Natural killer cell (primary cell): ENCODE measurements at regions not wholly inside any gene's neighbourhood (a gene's known extent, or its start where the extent isn't known, plus 50 kb on each side); places are given as distances from the start of the nearest gene placed in this dataset.

Experiments used
- ATAC-seq, 3 donors: fragments of 150-1000 bp in 2 of 3; fragments of 200-7000 bp in 1 of 3; cut with Tn5 transposase; 1 replicate in 1 of 3; 2 replicates in 2 of 3; pipeline ENCODE4 v1.10.0; 2021; ENCODE audit warnings: mild to moderate bottlenecking in 2 of 3, moderate library complexity in 2 of 3
- DNase-seq, 2 donors: peaks; one replicate each; pipeline versions ENCODE4 v3.0.0 to v3.0.0-alpha.2; 2013 to 2021; ENCODE audit warnings: mixed read lengths in 1 of 2
- H3K27ac ChIP-seq: one replicate; pipeline ENCODE4 v1.5.1; 2013; ENCODE audit warnings: mild to moderate bottlenecking, low read length
- H3K27me3 ChIP-seq: one replicate; pipeline ENCODE4 v1.6.1; 2013; ENCODE audit warnings: low read length; ENCODE audit not compliant: control insufficient read depth, insufficient read depth
- H3K36me3 ChIP-seq: one replicate; pipeline ENCODE4 v1.6.1; 2013; ENCODE audit warnings: low read length; ENCODE audit not compliant: control insufficient read depth, insufficient read depth
- H3K4me1 ChIP-seq: one replicate; pipeline ENCODE4 v1.6.1; 2013; ENCODE audit warnings: low read length; ENCODE audit not compliant: control insufficient read depth, insufficient read depth
- H3K4me3 ChIP-seq: one replicate; pipeline ENCODE4 v1.5.1; 2013; ENCODE audit warnings: low read length
- H3K9me3 ChIP-seq: one replicate; pipeline ENCODE4 v1.6.1; 2013; ENCODE audit warnings: low read length; ENCODE audit not compliant: control insufficient read depth, insufficient read depth
- H3K27ac Mint-ChIP-seq, 2 donors: one replicate each; pipeline ENCODE4 v1.8.0; 2022; ENCODE audit warnings: mild to moderate bottlenecking in 2 of 2, mixed read lengths in 2 of 2, moderate library complexity in 1 of 2
- H3K27me3 Mint-ChIP-seq, 2 donors: one replicate each; pipeline ENCODE4 v1.8.0; 2022; ENCODE audit warnings: low read depth in 2 of 2, mixed read lengths in 2 of 2
- H3K36me3 Mint-ChIP-seq: one replicate; pipeline ENCODE4 v1.8.0; 2022; ENCODE audit warnings: mixed read lengths
- H3K4me1 Mint-ChIP-seq, 2 donors: one replicate each; pipeline ENCODE4 v1.8.0; 2022; ENCODE audit warnings: mixed read lengths in 2 of 2
- H3K4me3 Mint-ChIP-seq: one replicate; pipeline ENCODE4 v1.8.0; 2022; ENCODE audit warnings: mild to moderate bottlenecking, moderate library complexity, mixed read lengths
- H3K9me3 Mint-ChIP-seq, 2 donors: one replicate each; pipeline ENCODE4 v1.8.0; 2022; ENCODE audit warnings: mixed read lengths in 2 of 2
- CTCF ChIP-seq: fragments of 200-600 bp; IDR thresholded peaks from one replicate; pipeline ENCODE4 v1.8.0; 2022; ENCODE audit warnings: antibody characterized with exemption
- WGBS: methylation state at CpG from one replicate; pipeline ENCODE4 v1.1.7; 2013; ENCODE audit warnings: missing lambda C conversion rate; ENCODE audit not compliant: insufficient coverage; 5-methylcytosine and 5-hydroxymethylcytosine counted together
- intact Hi-C: fragments of 100-400 bp; cut with micrococcal nuclease; formaldehyde crosslinking; loops from one replicate; pipeline ENCODE4 v1.14.2; 2022

- no peak for TF ChIP-seq CTCF
- Mint-ChIP-seq H3K9me3 (peaks cover 9 to 22% of the 10 kb centered on the region in 2 donors), H3K36me3 (no peaks in the 10 kb centered on the region), H3K27me3 (no peaks in the 10 kb centered on the region), H3K4me3 (no peak overlapping the region), H3K4me1 (no peaks in the 10 kb centered on the region), H3K27ac (no peak overlapping the region)
- DNase-seq, result no peak
- Histone ChIP-seq H3K27ac (no peak overlapping the region), H3K36me3 (no peaks in the 10 kb centered on the region), H3K9me3 (peaks cover 9% of the 10 kb centered on the region), H3K4me1 (no peaks in the 10 kb centered on the region), H3K27me3 (no peaks in the 10 kb centered on the region), H3K4me3 (no peak overlapping the region)
- intact Hi-C loops, result no loop called here
- ATAC-seq, result no peak
- 70% methylated on average over 3 of the region's 3 CpGs for WGBS
Observed at GRCh38 chr11:97516688-97517087, 1126.9 kb downstream of the JRKL start.

- H3K4me1 ChIP-seq, result no peaks in the 10 kb centered on the region
- H3K4me3 ChIP-seq, result no peak overlapping the region
- no peaks in the 10 kb centered on the region for H3K36me3 ChIP-seq
- H3K27ac Mint-ChIP-seq, result no peak overlapping the region
- no peaks in the 10 kb centered on the region for H3K27me3 ChIP-seq
- H3K4me1 Mint-ChIP-seq, result no peaks in the 10 kb centered on the region
- H3K9me3 Mint-ChIP-seq, result peaks cover 9 to 22% of the 10 kb centered on the region in 2 donors
- no peak for DNase-seq
- TF ChIP-seq CTCF, result no peak
- peaks cover 8% of the 10 kb centered on the region for H3K36me3 Mint-ChIP-seq
- H3K4me3 Mint-ChIP-seq, result no peak overlapping the region
- ATAC-seq, result no peak
- intact Hi-C loops, result no loop called here
- WGBS, result no CpG with 5 or more reads among the region's 2 CpGs
- no peak overlapping the region for H3K27ac ChIP-seq
- no peaks in the 10 kb centered on the region for H3K27me3 Mint-ChIP-seq
- peaks cover 6% of the 10 kb centered on the region for H3K9me3 ChIP-seq
Observed at GRCh38 chr11:97525273-97525672, 1135.5 kb downstream of the JRKL start.

- peaks cover 20% of the 10 kb centered on the region for H3K36me3 Mint-ChIP-seq
- H3K27ac Mint-ChIP-seq, result no peak overlapping the region
- Histone ChIP-seq H3K27me3 (no peaks in the 10 kb centered on the region), H3K36me3 (no peaks in the 10 kb centered on the region), H3K4me1 (no peaks in the 10 kb centered on the region), H3K27ac (no peak overlapping the region), H3K9me3 (peaks cover 13% of the 10 kb centered on the region), H3K4me3 (no peak overlapping the region)
- H3K4me3 Mint-ChIP-seq, result no peak overlapping the region
- peaks cover 20 to 26% of the 10 kb centered on the region in 2 donors for H3K9me3 Mint-ChIP-seq
- DNase-seq (no peak), ATAC-seq (no peak)
- H3K4me1 Mint-ChIP-seq, result no peaks in the 10 kb centered on the region
- WGBS, result 95% methylated on average over 14 of the region's 14 CpGs
- intact Hi-C loops, result no loop called here
- TF ChIP-seq CTCF, result no peak
- no peaks in the 10 kb centered on the region for H3K27me3 Mint-ChIP-seq
Observed at GRCh38 chr11:97537407-97538150, 1147.8 kb downstream of the JRKL start.

GRCh38 chr11:97544431-97544830 lies 1154.6 kb downstream of the JRKL start:
- intact Hi-C loops, result no loop called here
- DNase-seq (no peak), ATAC-seq (no peak)
- Mint-ChIP-seq H3K27ac (no peak overlapping the region), H3K27me3 (no peaks in the 10 kb centered on the region), H3K4me1 (no peaks in the 10 kb centered on the region), H3K9me3 (peaks cover 25 to 29% of the 10 kb centered on the region in 2 donors), H3K4me3 (no peak overlapping the region), H3K36me3 (peaks cover 20% of the 10 kb centered on the region)
- H3K27me3 ChIP-seq, result no peaks in the 10 kb centered on the region
- H3K36me3 ChIP-seq, result no peaks in the 10 kb centered on the region
- H3K27ac ChIP-seq, result no peak overlapping the region
- no peak overlapping the region for H3K4me3 ChIP-seq
- H3K9me3 ChIP-seq, result no peaks in the 10 kb centered on the region
- no peak for TF ChIP-seq CTCF
- no peaks in the 10 kb centered on the region for H3K4me1 ChIP-seq
